CD4-positive, alpha-beta memory T cell (primary cell): ENCODE measurements at regions not wholly inside any gene's neighbourhood (a gene's known extent, or its start where the extent isn't known, plus 50 kb on each side); places are given as distances from the start of the nearest gene placed in this dataset.
"Not testable (repeated sequence)": the region's sequence is repeated elsewhere in the genome, so short reads cannot be mapped to it uniquely, and the experiment has no call there.

Source experiments
- CTCF ChIA-PET: fragments of 350-600 bp; sonication (Branson Sonifier 250); formaldehyde crosslinking; loops from one replicate; lab custom pipeline; 2021; ENCODE audit warnings: inconsistent platforms; ENCODE audit not compliant: partially characterized antibody; lab: Charles Lee
- POLR2A ChIA-PET: fragments of 350-600 bp; sonication (Branson Sonifier 250); formaldehyde crosslinking; loops from one replicate; lab custom pipeline; 2021; ENCODE audit not compliant: partially characterized antibody; lab: Charles Lee
- DNase-seq, 5 donors: peaks; one replicate each; pipeline versions ENCODE4 v3.0.0 to v3.0.0-alpha.2; 2020 to 2022; ENCODE audit warnings: mixed read lengths in 1 of 5
- H3K27ac ChIP-seq: one replicate; pipeline ENCODE4 v1.7.0; 2013; ENCODE audit warnings: low read depth, low read length
- H3K27me3 ChIP-seq: 2 replicates; pipeline ENCODE4 v1.7.0; 2013; ENCODE audit warnings: mild to moderate bottlenecking, low read length, moderate library complexity; ENCODE audit not compliant: insufficient read depth
- H3K36me3 ChIP-seq: 2 replicates; pipeline ENCODE4 v1.7.0; 2013; ENCODE audit warnings: mild to moderate bottlenecking, low read length, moderate library complexity; ENCODE audit not compliant: insufficient read depth
- H3K4me1 ChIP-seq: 2 replicates; pipeline ENCODE4 v1.7.0; 2013; ENCODE audit warnings: mild to moderate bottlenecking, low read length, moderate library complexity; ENCODE audit not compliant: insufficient read depth
- H3K4me3 ChIP-seq, 2 donors: one replicate each; pipeline ENCODE4 v1.7.0; 2013; ENCODE audit warnings: low read length in 2 of 2, mild to moderate bottlenecking in 1 of 2
- H3K9me3 ChIP-seq, 2 donors: one replicate each; pipeline ENCODE4 v1.7.0; 2013; ENCODE audit warnings: low read length in 2 of 2, control low read depth in 1 of 2; ENCODE audit not compliant: control insufficient read depth in 1 of 2
- H3K27ac Mint-ChIP-seq, 7 donors: one replicate each; pipeline ENCODE4 v1.8.0; 2020 to 2021; ENCODE audit warnings: mixed read lengths in 7 of 7, mild to moderate bottlenecking in 6 of 7, inconsistent platforms in 3 of 7, moderate library complexity in 3 of 7
- H3K27me3 Mint-ChIP-seq, 2 donors: one replicate each; pipeline ENCODE4 v1.8.0; 2020 to 2021; ENCODE audit warnings: mixed read lengths in 2 of 2
- H3K36me3 Mint-ChIP-seq, 2 donors: one replicate each; pipeline ENCODE4 v1.8.0; 2020 to 2021; ENCODE audit warnings: mixed read lengths in 2 of 2, inconsistent platforms in 1 of 2, mild to moderate bottlenecking in 1 of 2
- H3K4me1 Mint-ChIP-seq, 4 donors: one replicate each; pipeline ENCODE4 v1.8.0; 2020 to 2021; ENCODE audit warnings: mixed read lengths in 4 of 4, mild to moderate bottlenecking in 1 of 4
- H3K4me3 Mint-ChIP-seq, 8 donors: one replicate each; pipeline ENCODE4 v1.8.0; 2020 to 2021; ENCODE audit warnings: mixed read lengths in 8 of 8, mild to moderate bottlenecking in 7 of 8, moderate library complexity in 6 of 8, inconsistent platforms in 3 of 8
- H3K9me3 Mint-ChIP-seq, 8 donors: one replicate each; pipeline ENCODE4 v1.8.0; 2020 to 2021; ENCODE audit warnings: mixed read lengths in 8 of 8, mild to moderate bottlenecking in 5 of 8, inconsistent platforms in 3 of 8, moderate library complexity in 1 of 8
- intact Hi-C: fragments of 100-400 bp; cut with micrococcal nuclease; formaldehyde crosslinking; loops from one replicate; pipeline ENCODE4 v1.15.1; 2023

GRCh38 chr2:236381253-236381652 lies 117.0 kb upstream of the ASB18 start:
- Mint-ChIP-seq H3K4me1 (peaks cover 5 to 15% (median 9%) of the 10 kb centered on the region in 4 donors), H3K27ac (peak overlapping the region in 1 of 7 donors; percentile 60)
- H3K36me3 Mint-ChIP-seq, DNase-seq, intact Hi-C loops, CTCF ChIA-PET, H3K27ac ChIP-seq, POLR2A ChIA-PET, H3K4me3 ChIP-seq, H3K36me3 ChIP-seq, H3K9me3 Mint-ChIP-seq, H3K4me3 Mint-ChIP-seq, H3K27me3 ChIP-seq, H3K27me3 Mint-ChIP-seq, H3K9me3 ChIP-seq, H3K4me1 ChIP-seq: not testable (repeated sequence)

GRCh38 chr2:236389284-236390216 lies 125.3 kb upstream of the ASB18 start:
- H3K9me3 ChIP-seq, H3K27me3 Mint-ChIP-seq, H3K27ac Mint-ChIP-seq, H3K27me3 ChIP-seq, CTCF ChIA-PET, intact Hi-C loops, DNase-seq, H3K4me1 Mint-ChIP-seq, H3K36me3 ChIP-seq, H3K9me3 Mint-ChIP-seq, H3K27ac ChIP-seq, H3K36me3 Mint-ChIP-seq, H3K4me3 Mint-ChIP-seq, H3K4me1 ChIP-seq, H3K4me3 ChIP-seq, POLR2A ChIA-PET: not testable (repeated sequence)

GRCh38 chr2:236393101-236393500 lies 128.9 kb upstream of the ASB18 start:
- H3K4me3 Mint-ChIP-seq, result no peak overlapping the region
- Histone ChIP-seq H3K27me3 (no peaks in the 10 kb centered on the region), H3K4me3 (no peak overlapping the region), H3K9me3 (no peaks in the 10 kb centered on the region), H3K27ac (no peak overlapping the region), H3K36me3 (no peaks in the 10 kb centered on the region), H3K4me1 (no peaks in the 10 kb centered on the region)
- no peaks in the 10 kb centered on the region for H3K4me1 Mint-ChIP-seq
- intact Hi-C loops, result no loop called here
- CTCF ChIA-PET, result no interaction called here
- POLR2A ChIA-PET, result no interaction called here
- H3K36me3 Mint-ChIP-seq, result no peaks in the 10 kb centered on the region
- DNase-seq, result no peak
- H3K9me3 Mint-ChIP-seq, result peaks cover 0 to 1% (median 0%) of the 10 kb centered on the region in 8 donors
- peaks cover 2 to 4% of the 10 kb centered on the region in 2 donors for H3K27me3 Mint-ChIP-seq
- no peak overlapping the region for H3K27ac Mint-ChIP-seq

GRCh38 chr2:236393581-236393980 lies 129.4 kb upstream of the ASB18 start:
- ChIA-PET CTCF (interaction anchor here (1.3 kb wide), 1 partner anchor 176 kb away, joined by 3 read pairs; the partner anchor contains the start of gene ACKR3), POLR2A (no interaction called here)
- H3K9me3 ChIP-seq, result no peaks in the 10 kb centered on the region
- no peaks in the 10 kb centered on the region for H3K4me1 ChIP-seq
- H3K4me3 Mint-ChIP-seq, result no peak overlapping the region
- H3K27ac ChIP-seq, result no peak overlapping the region
- H3K27me3 ChIP-seq, result no peaks in the 10 kb centered on the region
- no peaks in the 10 kb centered on the region for H3K36me3 Mint-ChIP-seq
- H3K27ac Mint-ChIP-seq, result no peak overlapping the region
- no peaks in the 10 kb centered on the region for H3K4me1 Mint-ChIP-seq
- H3K4me3 ChIP-seq, result no peak overlapping the region
- intact Hi-C loops, result no loop called here
- peaks cover 0 to 1% (median 0%) of the 10 kb centered on the region in 8 donors for H3K9me3 Mint-ChIP-seq
- H3K27me3 Mint-ChIP-seq, result peaks cover 2 to 4% of the 10 kb centered on the region in 2 donors
- no peak for DNase-seq
- H3K36me3 ChIP-seq, result no peaks in the 10 kb centered on the region

- no peak for DNase-seq
- H3K27ac ChIP-seq, result no peak overlapping the region
- no peaks in the 10 kb centered on the region for H3K36me3 ChIP-seq
- peaks cover 2 to 4% of the 10 kb centered on the region in 2 donors for H3K27me3 Mint-ChIP-seq
- H3K4me3 Mint-ChIP-seq, result no peak overlapping the region
- H3K27me3 ChIP-seq, result no peaks in the 10 kb centered on the region
- peaks cover 0 to under 1% (median 0%) of the 10 kb centered on the region in 8 donors for H3K9me3 Mint-ChIP-seq
- no peaks in the 10 kb centered on the region for H3K9me3 ChIP-seq
- no peak overlapping the region for H3K27ac Mint-ChIP-seq
- H3K4me1 ChIP-seq, result no peaks in the 10 kb centered on the region
- no peaks in the 10 kb centered on the region for H3K36me3 Mint-ChIP-seq
- no peak overlapping the region for H3K4me3 ChIP-seq
- ChIA-PET POLR2A (no interaction called here), CTCF (interaction anchor here (1.3 kb wide), 1 partner anchor 175 kb away, joined by 3 read pairs; the partner anchor contains the start of gene ACKR3)
- intact Hi-C loops, result no loop called here
- no peaks in the 10 kb centered on the region for H3K4me1 Mint-ChIP-seq
Observed at GRCh38 chr2:236394571-236394970, 130.4 kb upstream of the ASB18 start.

GRCh38 chr2:236395067-236395466 lies 130.9 kb upstream of the ASB18 start:
- POLR2A ChIA-PET, result no interaction called here
- peaks cover 2 to 4% of the 10 kb centered on the region in 2 donors for H3K27me3 Mint-ChIP-seq

GRCh38 chr2:236396818-236397350 lies 132.7 kb upstream of the ASB18 start:
- Histone ChIP-seq H3K4me1 (no peaks in the 10 kb centered on the region), H3K27me3 (no peaks in the 10 kb centered on the region), H3K27ac (no peak overlapping the region), H3K4me3 (no peak overlapping the region), H3K36me3 (no peaks in the 10 kb centered on the region), H3K9me3 (no peaks in the 10 kb centered on the region)
- no peaks in the 10 kb centered on the region for H3K4me1 Mint-ChIP-seq
- H3K4me3 Mint-ChIP-seq, result no peak overlapping the region
- H3K9me3 Mint-ChIP-seq, result no peaks in the 10 kb centered on the region
- H3K27ac Mint-ChIP-seq, result no peak overlapping the region
- intact Hi-C loops, result no loop called here
- DNase-seq, result no peak
- no peaks in the 10 kb centered on the region for H3K36me3 Mint-ChIP-seq
- CTCF ChIA-PET, result no interaction called here
- H3K27me3 Mint-ChIP-seq, result peaks cover 2% of the 10 kb centered on the region in 2 donors
- POLR2A ChIA-PET, result no interaction called here

More at GRCh38 chr2:236395067-236395466, 130.9 kb upstream of the ASB18 start:
- Mint-ChIP-seq H3K9me3 (no peaks in the 10 kb centered on the region), H3K4me1 (no peaks in the 10 kb centered on the region), H3K27ac (no peak overlapping the region), H3K4me3 (no peak overlapping the region), H3K36me3 (no peaks in the 10 kb centered on the region)
- H3K9me3 ChIP-seq, result no peaks in the 10 kb centered on the region
- no peaks in the 10 kb centered on the region for H3K36me3 ChIP-seq
- CTCF ChIA-PET, result no interaction called here
- intact Hi-C loops, result no loop called here
- no peak for DNase-seq
- no peak overlapping the region for H3K4me3 ChIP-seq
- H3K27ac ChIP-seq, result no peak overlapping the region
- no peaks in the 10 kb centered on the region for H3K27me3 ChIP-seq
- H3K4me1 ChIP-seq, result no peaks in the 10 kb centered on the region
